Motor neuron (in vitro differentiated cells): ENCODE measurements at regions not wholly inside any gene's neighbourhood (a gene's known extent, or its start where the extent isn't known, plus 50 kb on each side); places are given as distances from the start of the nearest gene placed in this dataset.
"Not testable (repeated sequence)": the region's sequence is repeated elsewhere in the genome, so short reads cannot be mapped to it uniquely, and the experiment has no call there.

ENCODE experiments used
- ATAC-seq, 8 experiments: fragments of 200-7000 bp; cut with Tn5 transposase; replicated peaks in 6 of 8; 2 replicates each; pipeline ENCODE4 v1.8.0; 2021; ENCODE audit warnings: mild to moderate bottlenecking in 8 of 8, moderate library complexity in 8 of 8
- H3K27ac ChIP-seq, 2 donors: fragments of 250-450 bp; sonication (Bioruptor Pico); 2 replicates each; pipeline ENCODE4 v1.9.0; 2021; ENCODE audit warnings: antibody characterized with exemption in 2 of 2, mild to moderate bottlenecking in 2 of 2, moderate library complexity in 1 of 2
- H3K4me1 ChIP-seq, 2 donors: fragments of 250-450 bp; sonication (Bioruptor Pico); replicated peaks in 1 of 2; 2 replicates each; pipeline ENCODE4 v1.6.1; 2021; ENCODE audit warnings: antibody characterized with exemption in 2 of 2, mild to moderate bottlenecking in 2 of 2, moderate library complexity in 1 of 2
- H3K4me3 ChIP-seq, 5 donors: fragments of 250-450 bp; sonication (Bioruptor Pico); 2 replicates each; pipeline ENCODE4 v1.9.0; 2021; ENCODE audit warnings: antibody characterized with exemption in 5 of 5, mild to moderate bottlenecking in 5 of 5, moderate library complexity in 4 of 5
- WGBS, 10 experiments: fragments of 450-650 bp; shearing (Covaris generic); methylation state at CpG; one replicate each; pipeline ENCODE4 v1.0.0; 2022; 5-methylcytosine and 5-hydroxymethylcytosine counted together
- in situ Hi-C, 9 experiments: fragments of 400-800 bp; cut with MboI; loops; one replicate each; pipeline ENCODE4 v1.15.0; 2021; ENCODE audit warnings: low sequenced_read_pairs in 9 of 9, low pct_unique_long_range_greater_than_20kb in 2 of 9; ENCODE audit not compliant: unreplicated experiment in 9 of 9

GRCh38 chr2:154555710-154556109, 142.8 kb upstream of the KCNJ3 start:
- in situ Hi-C loops = no loop called here
- no peaks in the 10 kb centered on the region for H3K4me1 ChIP-seq
- 0 to 100% (median 43%) methylated on average over 1 of the region's 1 CpG; no CpG with 5 or more reads in 3 of the 10 experiments for WGBS, 10 experiments
- H3K27ac ChIP-seq = no peak overlapping the region
- no peak overlapping the region for H3K4me3 ChIP-seq
- ATAC-seq = no peak

GRCh38 chr2:154556146-154556545, 142.3 kb upstream of the KCNJ3 start:
- ATAC-seq = no peak
- WGBS, 10 experiments = 5 to 100% (median 85%) methylated on average over 1 to 2 of the region's 2 CpGs
- no peak overlapping the region for H3K27ac ChIP-seq
- no peak overlapping the region for H3K4me3 ChIP-seq
- H3K4me1 ChIP-seq = no peaks in the 10 kb centered on the region
- in situ Hi-C loops = no loop called here

GRCh38 chr2:154556607-154557006, 141.9 kb upstream of the KCNJ3 start:
- no peak for ATAC-seq

GRCh38 chr2:154557906-154558305, 140.6 kb upstream of the KCNJ3 start:
- no peaks in the 10 kb centered on the region for H3K4me1 ChIP-seq
- H3K27ac ChIP-seq = no peak overlapping the region
- no peak for ATAC-seq
- in situ Hi-C loops = no loop called here
- WGBS, 10 experiments = 0 to 100% (median 81%) methylated on average over 2 of the region's 2 CpGs; no CpG with 5 or more reads in 1 of the 10 experiments
- no peak overlapping the region for H3K4me3 ChIP-seq

More at GRCh38 chr2:154556607-154557006, 141.9 kb upstream of the KCNJ3 start:
- Histone ChIP-seq H3K27ac (no peak overlapping the region), H3K4me1 (no peaks in the 10 kb centered on the region), H3K4me3 (no peak overlapping the region)
- 0 to 91% (median 33%) methylated on average over 1 of the region's 1 CpG; no CpG with 5 or more reads in 3 of the 10 experiments for WGBS, 10 experiments
- in situ Hi-C loops = no loop called here

DNA sequence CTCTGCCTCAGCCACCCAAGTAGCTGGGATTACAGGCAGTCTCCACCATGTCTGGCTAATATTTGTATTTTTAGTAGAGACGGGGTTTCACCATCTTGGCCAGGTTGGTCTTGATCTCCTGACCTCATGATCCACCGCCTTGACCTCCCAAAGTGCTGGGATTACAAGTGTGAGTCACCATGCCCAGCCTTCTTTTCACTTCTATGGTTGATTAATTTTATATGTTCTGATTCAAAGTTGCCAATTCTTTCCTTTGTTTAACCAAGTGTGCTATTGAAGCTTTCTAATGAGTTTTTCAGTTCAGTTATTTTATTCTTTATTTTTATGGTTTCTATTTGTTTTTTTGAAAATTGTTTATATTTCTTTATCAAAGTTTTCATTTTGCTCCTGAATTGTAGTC, 133.1 kb upstream of the KCNJ3 start:
- WGBS, 10 experiments = 5 to 100% (median 25%) methylated on average over 1 to 2 of the region's 2 CpGs; no CpG with 5 or more reads in 4 of the 10 experiments
- Histone ChIP-seq H3K4me1 (no peaks in the 10 kb centered on the region), H3K27ac (no peak overlapping the region), H3K4me3 (no peak overlapping the region)
- in situ Hi-C loops = no loop called here
- ATAC-seq = no peak

DNA sequence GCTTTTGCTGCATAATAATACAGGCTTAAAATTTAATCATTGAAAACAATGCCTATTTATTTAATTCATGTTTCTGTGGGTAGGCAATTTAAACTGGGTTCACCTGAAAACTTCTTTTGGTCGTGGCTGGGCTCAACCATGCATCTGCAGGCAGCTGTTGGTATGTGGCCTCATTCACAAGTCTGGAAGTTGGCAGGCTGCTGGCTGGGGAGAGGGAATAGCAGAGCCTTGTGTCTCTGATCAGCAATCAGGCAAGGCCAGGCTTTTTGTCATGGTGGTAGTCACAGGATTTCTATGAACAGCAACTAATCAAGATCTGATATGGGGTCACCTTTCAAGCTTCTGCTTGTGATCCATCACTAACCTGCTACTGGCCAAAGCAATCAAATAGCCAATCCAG, 130.1 kb upstream of the KCNJ3 start:
- Histone ChIP-seq H3K4me3 (no peak overlapping the region), H3K4me1 (no peaks in the 10 kb centered on the region), H3K27ac (no peak overlapping the region)
- in situ Hi-C loops = no loop called here
- no peak for ATAC-seq
- 0% methylated on average over 1 of the region's 1 CpG; no CpG with 5 or more reads in 5 of the 10 experiments for WGBS, 10 experiments

GRCh38 chr2:154570501-154570900, 128.0 kb upstream of the KCNJ3 start:
- ATAC-seq = no peak
- H3K4me1 ChIP-seq = no peaks in the 10 kb centered on the region
- no peak overlapping the region for H3K4me3 ChIP-seq
- WGBS, 10 experiments = 0 to 100% (median 64%) methylated on average over 1 to 6 of the region's 6 CpGs; no CpG with 5 or more reads in 3 of the 10 experiments
- no peak overlapping the region for H3K27ac ChIP-seq
- in situ Hi-C loops = no loop called here

DNA sequence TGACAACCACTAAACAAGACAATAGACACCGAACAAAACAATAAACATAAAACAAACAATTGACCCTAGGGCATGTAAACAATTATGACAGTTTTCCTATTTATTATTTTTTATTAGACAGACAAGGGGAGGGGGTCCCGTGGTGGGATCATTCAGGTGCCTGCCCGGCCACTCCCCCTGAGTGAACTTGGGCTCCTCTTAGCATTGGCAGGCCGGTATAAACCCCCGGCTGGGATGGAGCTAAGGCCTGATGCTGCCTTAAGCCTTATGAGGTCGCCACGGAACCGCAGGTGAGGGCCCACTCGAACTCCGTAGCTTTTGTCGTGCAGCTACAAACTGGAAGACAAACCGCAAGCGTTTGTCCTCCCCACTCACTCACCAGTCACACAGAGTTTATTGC, 121.8 kb upstream of the KCNJ3 start:
- in situ Hi-C loops = not testable (repeated sequence)

DNA sequence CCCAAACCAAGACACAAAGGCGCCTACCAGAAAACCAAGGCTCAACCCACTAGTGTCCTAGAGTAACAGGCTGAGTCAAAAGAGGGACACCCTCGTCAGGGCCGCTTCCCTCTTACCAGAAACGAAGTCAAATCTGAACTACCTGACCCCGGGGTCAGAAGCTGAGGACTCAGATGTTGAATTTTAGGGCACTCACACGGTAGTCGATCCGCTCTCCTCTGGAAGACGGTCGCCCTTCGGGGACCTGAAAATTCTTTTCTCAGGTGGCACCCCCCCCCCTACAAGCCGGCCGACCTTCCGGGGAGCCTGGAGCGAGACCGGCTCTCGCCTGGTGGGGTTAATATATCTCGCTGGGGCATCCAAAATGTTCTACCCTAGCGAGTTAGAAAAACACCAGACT, 121.1 kb upstream of the KCNJ3 start:
- WGBS, 10 experiments = 30 to 100% (median 90%) methylated on average over 2 to 9 of the region's 19 CpGs; no CpG with 5 or more reads in 3 of the 10 experiments
- ATAC-seq = no peak
- Histone ChIP-seq H3K27ac (no peak overlapping the region), H3K4me3 (no peak overlapping the region), H3K4me1 (no peaks in the 10 kb centered on the region)
- in situ Hi-C loops = no loop called here

More for the DNA sequence above, 121.8 kb upstream of the KCNJ3 start:
- not testable (repeated sequence) for H3K4me1 ChIP-seq, H3K4me3 ChIP-seq, H3K27ac ChIP-seq, ATAC-seq
- WGBS, 10 experiments = 20 to 100% (median 75%) methylated on average over 1 to 6 of the region's 13 CpGs; no CpG with 5 or more reads in 4 of the 10 experiments

GRCh38 chr2:154580767-154581166, 117.7 kb upstream of the KCNJ3 start:
- in situ Hi-C loops = no loop called here
- WGBS, 10 experiments = 0 to 92% (median 74%) methylated on average over 2 to 3 of the region's 3 CpGs
- ATAC-seq = no peak
- H3K4me3 ChIP-seq = no peak overlapping the region
- H3K4me1 ChIP-seq = no peaks in the 10 kb centered on the region
- no peak overlapping the region for H3K27ac ChIP-seq

GRCh38 chr2:154582694-154583093, 115.8 kb upstream of the KCNJ3 start:
- WGBS, 10 experiments = 0 to 82% (median 59%) methylated on average over 1 to 2 of the region's 6 CpGs; no CpG with 5 or more reads in 4 of the 10 experiments
- H3K27ac ChIP-seq, in situ Hi-C loops: not testable (repeated sequence)

GRCh38 chr2:154583274-154583673, 115.2 kb upstream of the KCNJ3 start:
- H3K4me3 ChIP-seq, in situ Hi-C loops, H3K4me1 ChIP-seq, H3K27ac ChIP-seq, ATAC-seq: not testable (repeated sequence)
- 73 to 100% (median 100%) methylated on average over 1 to 8 of the region's 8 CpGs; no CpG with 5 or more reads in 3 of the 10 experiments for WGBS, 10 experiments

More at GRCh38 chr2:154582694-154583093, 115.8 kb upstream of the KCNJ3 start:
- not testable (repeated sequence) for H3K4me1 ChIP-seq, H3K4me3 ChIP-seq, ATAC-seq

DNA sequence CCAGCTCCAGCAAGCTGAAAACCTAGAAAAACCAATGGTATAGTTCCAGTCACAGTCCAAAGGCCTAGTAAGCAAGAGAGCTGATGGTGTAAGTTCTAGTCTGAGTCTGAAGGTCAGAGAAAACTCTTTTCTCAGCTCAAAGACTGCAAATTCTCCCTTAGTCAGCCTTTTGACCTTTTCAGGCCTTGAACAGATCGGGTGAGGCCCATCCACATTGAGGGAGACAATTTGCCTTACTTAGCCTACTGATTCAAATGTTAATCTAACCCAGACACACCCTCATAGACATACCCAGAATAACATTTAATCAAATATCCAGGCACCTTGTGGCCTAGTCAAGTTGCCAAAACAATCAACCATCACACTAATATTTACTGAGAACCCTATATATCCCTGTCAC, 110.8 kb upstream of the KCNJ3 start:
- Histone ChIP-seq H3K4me1 (no peaks in the 10 kb centered on the region), H3K4me3 (no peak overlapping the region), H3K27ac (no peak overlapping the region)
- 0 to 57% (median 22%) methylated on average over 1 of the region's 1 CpG; no CpG with 5 or more reads in 3 of the 10 experiments for WGBS, 10 experiments
- in situ Hi-C loops = no loop called here
- ATAC-seq = peak in 2 of 8 experiments; percentile 60 to 91

DNA sequence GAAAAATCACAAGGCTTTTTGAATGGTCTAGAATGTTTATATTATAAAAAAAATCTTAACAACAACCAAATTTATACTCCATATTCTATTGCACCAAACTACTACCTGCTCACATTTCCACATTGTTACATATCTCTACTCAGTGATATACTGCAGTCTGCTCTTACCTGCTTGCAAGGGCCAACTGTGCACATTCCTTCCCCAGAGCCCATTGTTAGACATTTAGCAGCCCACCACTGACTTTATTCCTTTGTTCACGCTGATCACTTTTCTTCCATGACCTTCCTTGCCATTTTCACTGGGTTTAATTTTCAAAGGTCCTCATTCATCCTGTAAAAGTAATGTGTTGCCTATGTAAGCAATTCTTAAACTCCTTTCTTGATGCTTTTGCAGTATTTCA, 109.7 kb upstream of the KCNJ3 start:
- no peak overlapping the region for H3K4me3 ChIP-seq
- H3K27ac ChIP-seq = no peak overlapping the region
- ATAC-seq = no peak
- in situ Hi-C loops = no loop called here
- no peaks in the 10 kb centered on the region for H3K4me1 ChIP-seq
- 0 to 100% (median 63%) methylated on average over 1 of the region's 1 CpG; no CpG with 5 or more reads in 1 of the 10 experiments for WGBS, 10 experiments
